ENCODE measurements at regions not wholly inside any gene's neighbourhood (a gene's known extent, or its start where the extent isn't known, plus 50 kb on each side); places are given as distances from the start of the nearest gene placed in this dataset.

DNA sequence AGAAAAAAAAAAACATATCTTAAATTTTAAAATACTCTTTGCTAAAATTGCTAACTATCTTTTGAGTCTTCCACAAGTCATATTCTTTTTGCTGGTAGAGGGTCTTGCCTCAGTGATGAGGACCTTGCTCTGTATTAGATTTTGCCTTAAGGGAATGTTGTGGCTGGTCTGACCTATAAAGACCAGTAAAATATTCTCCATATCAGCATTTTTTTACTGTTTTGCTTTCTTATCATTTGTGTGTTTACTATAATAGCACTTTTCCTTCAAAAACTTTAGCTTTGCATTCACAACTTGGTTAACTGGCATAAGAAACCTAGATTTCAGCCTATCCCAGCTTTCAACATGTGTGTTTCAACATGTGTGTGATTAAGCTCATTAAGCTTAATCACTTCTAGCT is 224.7 kb upstream of the CDH18 start:
- Histone ChIP-seq H3K36me3 (ENCODE audit: low read depth, low read length) (no peaks in the 10 kb centered on the region), H3K4me1 (ENCODE audit: insufficient read depth, low read length) (no peaks in the 10 kb centered on the region; the same call in 1 of the 2 replicates), H4K20me1 (ENCODE audit: low read length) (no peaks in the 10 kb centered on the region), H3K9ac (ENCODE audit: low read length) (no peak overlapping the region), H3F3A (ENCODE audit: low read length, unreplicated experiment) (no peaks in the 10 kb centered on the region), H3K27me3 (ENCODE audit: low read length) (no peaks in the 10 kb centered on the region), H3K79me2 (ENCODE audit: low read length) (no peaks in the 10 kb centered on the region), H3K27ac (ENCODE audit: low read length) (no peak overlapping the region), H3K4me2 (ENCODE audit: low read length) (no peak overlapping the region), H3K4me3 (ENCODE audit: low read length) (no peak overlapping the region), H2AFZ (ENCODE audit: low read length) (no peak overlapping the region), H3K9me3 (ENCODE audit: low read length) (no peaks in the 10 kb centered on the region), H3K9me2 (replicated peaks; ENCODE audit: low read length) (no peaks in the 10 kb centered on the region)
- intact Hi-C loops (cut with micrococcal nuclease): no loop called here
- CTCF ChIA-PET: no interaction called here
- TF ChIP-seq, protein P1, sequence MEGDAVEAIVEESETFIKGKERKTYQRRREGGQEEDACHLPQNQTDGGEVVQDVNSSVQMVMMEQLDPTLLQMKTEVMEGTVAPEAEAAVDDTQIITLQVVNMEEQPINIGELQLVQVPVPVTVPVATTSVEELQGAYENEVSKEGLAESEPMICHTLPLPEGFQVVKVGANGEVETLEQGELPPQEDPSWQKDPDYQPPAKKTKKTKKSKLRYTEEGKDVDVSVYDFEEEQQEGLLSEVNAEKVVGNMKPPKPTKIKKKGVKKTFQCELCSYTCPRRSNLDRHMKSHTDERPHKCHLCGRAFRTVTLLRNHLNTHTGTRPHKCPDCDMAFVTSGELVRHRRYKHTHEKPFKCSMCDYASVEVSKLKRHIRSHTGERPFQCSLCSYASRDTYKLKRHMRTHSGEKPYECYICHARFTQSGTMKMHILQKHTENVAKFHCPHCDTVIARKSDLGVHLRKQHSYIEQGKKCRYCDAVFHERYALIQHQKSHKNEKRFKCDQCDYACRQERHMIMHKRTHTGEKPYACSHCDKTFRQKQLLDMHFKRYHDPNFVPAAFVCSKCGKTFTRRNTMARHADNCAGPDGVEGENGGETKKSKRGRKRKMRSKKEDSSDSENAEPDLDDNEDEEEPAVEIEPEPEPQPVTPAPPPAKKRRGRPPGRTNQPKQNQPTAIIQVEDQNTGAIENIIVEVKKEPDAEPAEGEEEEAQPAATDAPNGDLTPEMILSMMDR (conservative IDR thresholded peaks at IDR 0.05; ENCODE audit: low read depth, low read length): no peak
- TF ChIP-seq EZH2phosphoT487 (IDR thresholded peaks at IDR 0.05; ENCODE audit: borderline replicate concordance, low read length) (no peak), EZH2 (IDR thresholded peaks at IDR 0.05; ENCODE audit: low read length, unreplicated experiment) (no peak)
- POLR2A ChIA-PET (ENCODE audit: unreplicated experiment): no interaction called here
- BruUV-seq (replicated peaks): no TSS peak
- ATAC-seq (no peak), DNase-seq (no peak)

DNA sequence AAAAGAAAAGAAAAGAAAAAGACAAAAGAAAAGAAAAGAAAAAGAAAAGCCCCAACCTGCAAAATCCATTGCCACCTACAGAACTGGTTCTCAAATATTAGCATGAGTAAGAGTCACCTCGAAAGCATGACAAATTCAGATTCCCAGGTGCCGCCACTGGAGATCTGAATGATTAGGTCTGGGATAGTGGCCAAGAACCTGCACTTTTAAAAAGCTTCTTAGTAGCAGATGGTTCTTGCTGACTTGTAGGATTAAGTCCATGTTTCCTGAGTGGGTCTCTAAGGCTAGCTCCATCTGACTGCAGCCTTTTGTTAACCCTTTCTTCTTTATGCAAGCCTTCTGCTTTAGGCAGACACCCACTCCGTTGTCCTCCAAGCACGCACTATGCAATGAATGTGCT is 178.5 kb upstream of the CDH18 start:
- H3K36me3 ChIP-seq (ENCODE audit: low read depth, low read length): no peaks in the 10 kb centered on the region
- H3K79me2 ChIP-seq (ENCODE audit: low read length): no peaks in the 10 kb centered on the region
- H2AFZ ChIP-seq (ENCODE audit: low read length): no peak overlapping the region
- no peaks in the 10 kb centered on the region for H3F3A ChIP-seq (ENCODE audit: low read length, unreplicated experiment)
- ChIA-PET POLR2A (ENCODE audit: unreplicated experiment) (no interaction called here), CTCF (no interaction called here)
- ATAC-seq (no peak), DNase-seq (peak; percentile 20)
- H4K20me1 ChIP-seq (ENCODE audit: low read length): no peaks in the 10 kb centered on the region
- no peak for TF ChIP-seq EZH2phosphoT487 (IDR thresholded peaks at IDR 0.05; ENCODE audit: borderline replicate concordance, low read length)
- no peak overlapping the region for H3K4me2 ChIP-seq (ENCODE audit: low read length)
- no peak overlapping the region for H3K4me3 ChIP-seq (ENCODE audit: low read length)
- intact Hi-C loops (cut with micrococcal nuclease): no loop called here
- H3K27ac ChIP-seq (ENCODE audit: low read length): no peak overlapping the region
- H3K9me3 ChIP-seq (ENCODE audit: low read length): no peaks in the 10 kb centered on the region
- no peaks in the 10 kb centered on the region for H3K4me1 ChIP-seq (ENCODE audit: insufficient read depth, low read length)
- H3K9me2 ChIP-seq (replicated peaks; ENCODE audit: low read length): no peaks in the 10 kb centered on the region
- no peaks in the 10 kb centered on the region for H3K27me3 ChIP-seq (ENCODE audit: low read length)
- no peak overlapping the region for H3K9ac ChIP-seq (ENCODE audit: low read length)
- no TSS peak for BruUV-seq (replicated peaks)

DNA sequence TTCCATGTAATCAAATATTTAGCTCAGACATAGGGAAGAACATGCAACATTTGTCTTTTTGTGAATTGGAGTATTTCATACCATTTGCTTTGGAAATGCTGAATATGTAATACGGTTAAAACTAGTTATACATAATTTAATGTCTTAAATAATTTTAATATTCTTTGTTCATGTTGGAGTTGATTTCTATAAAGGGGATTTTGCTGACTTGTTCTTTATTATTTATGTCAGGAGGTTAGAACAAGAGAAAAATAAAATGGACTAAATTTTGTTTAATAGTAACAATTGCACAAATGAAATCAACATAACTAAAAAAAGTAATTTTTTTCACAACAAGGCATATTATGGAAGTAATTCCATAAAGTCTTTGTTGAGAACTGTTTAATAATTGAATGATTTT is 170.0 kb upstream of the CDH18 start:
- no peak overlapping the region for H2AFZ ChIP-seq (ENCODE audit: low read length)
- no peak for ATAC-seq
- CTCF ChIA-PET: no interaction called here

More for the DNA sequence above, 170.0 kb upstream of the CDH18 start:
- Histone ChIP-seq H3K36me3 (ENCODE audit: low read depth, low read length) (no peaks in the 10 kb centered on the region), H3K4me1 (ENCODE audit: insufficient read depth, low read length) (no peaks in the 10 kb centered on the region), H3K4me2 (ENCODE audit: low read length) (no peak overlapping the region), H3K9ac (ENCODE audit: low read length) (no peak overlapping the region), H3K79me2 (ENCODE audit: low read length) (no peaks in the 10 kb centered on the region), H3K27me3 (ENCODE audit: low read length) (no peaks in the 10 kb centered on the region), H3K4me3 (ENCODE audit: low read length) (no peak overlapping the region), H3K9me2 (replicated peaks; ENCODE audit: low read length) (no peaks in the 10 kb centered on the region), H4K20me1 (ENCODE audit: low read length) (no peaks in the 10 kb centered on the region), H3F3A (ENCODE audit: low read length, unreplicated experiment) (no peaks in the 10 kb centered on the region), H3K9me3 (ENCODE audit: low read length) (no peaks in the 10 kb centered on the region), H3K27ac (ENCODE audit: low read length) (no peak overlapping the region)
- POLR2A ChIA-PET (ENCODE audit: unreplicated experiment): no interaction called here
- intact Hi-C loops (cut with micrococcal nuclease): no loop called here
- no TSS peak for BruUV-seq (replicated peaks)
- TF ChIP-seq EZH2phosphoT487 (IDR thresholded peaks at IDR 0.05; ENCODE audit: borderline replicate concordance, low read length): no peak
- TF ChIP-seq EZH2 (IDR thresholded peaks at IDR 0.05; ENCODE audit: low read length, unreplicated experiment): no peak
- TF ChIP-seq, protein P1 (conservative IDR thresholded peaks at IDR 0.05; ENCODE audit: low read depth, low read length): no peak
- DNase-seq: no peak
